ENCODE measurements at regions not wholly inside any gene's neighbourhood (a gene's known extent, or its start where the extent isn't known, plus 50 kb on each side); places are given as distances from the start of the nearest gene placed in this dataset.

DNA sequence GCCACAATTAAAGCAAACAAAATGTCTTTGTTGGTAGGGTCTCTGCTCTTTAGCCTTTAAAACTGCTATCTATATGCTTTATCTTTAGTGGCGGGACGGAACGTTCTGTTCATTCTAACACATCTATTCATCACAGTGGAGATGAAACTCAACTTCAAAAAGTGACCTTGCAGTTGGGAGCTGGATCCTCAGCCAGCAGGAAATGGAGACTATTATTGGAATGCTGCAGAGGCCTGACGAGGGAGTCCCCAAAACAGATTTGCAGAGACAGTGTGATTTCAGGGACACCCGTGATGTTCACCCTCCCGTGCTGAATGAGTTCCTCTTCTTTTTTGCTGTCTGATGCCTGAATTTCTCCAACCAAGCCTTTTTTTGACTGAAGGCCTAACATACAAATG lies 306.0 kb upstream of the SHH start:
- DNase-seq: no peak

DNA sequence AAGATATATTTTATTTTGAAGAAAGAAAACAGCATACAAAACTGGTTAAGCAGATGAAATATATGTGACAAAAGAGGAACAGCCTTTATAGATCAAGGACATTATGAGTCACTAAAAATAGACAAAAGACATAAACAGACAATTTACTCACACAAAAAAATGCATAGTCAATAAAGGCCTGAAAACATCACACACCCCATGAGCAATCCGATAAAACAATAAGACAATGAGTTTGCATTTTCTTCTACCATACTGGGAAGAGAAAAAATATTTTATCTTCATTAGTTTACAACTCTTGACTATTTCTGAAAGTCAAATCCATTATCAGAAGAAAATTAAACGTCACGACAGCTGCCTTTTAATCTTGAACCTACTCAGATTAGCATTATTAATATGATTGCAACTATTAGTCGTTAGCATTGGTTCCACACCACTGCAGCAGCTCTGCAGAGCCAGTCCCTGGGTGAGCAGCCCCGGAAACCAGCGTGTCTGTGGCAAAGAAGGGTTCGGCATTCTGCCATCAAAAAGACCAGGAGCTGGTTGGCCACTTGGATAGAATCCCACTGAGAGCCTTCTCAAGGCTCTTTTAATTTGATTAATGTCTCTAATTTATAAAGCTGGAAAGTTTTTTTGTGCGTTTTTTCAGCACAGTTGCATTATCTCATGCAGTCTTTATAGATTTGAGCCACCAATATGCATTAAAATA lies 305.4 kb upstream of the SHH start:
- DNase-seq: no peak

DNA sequence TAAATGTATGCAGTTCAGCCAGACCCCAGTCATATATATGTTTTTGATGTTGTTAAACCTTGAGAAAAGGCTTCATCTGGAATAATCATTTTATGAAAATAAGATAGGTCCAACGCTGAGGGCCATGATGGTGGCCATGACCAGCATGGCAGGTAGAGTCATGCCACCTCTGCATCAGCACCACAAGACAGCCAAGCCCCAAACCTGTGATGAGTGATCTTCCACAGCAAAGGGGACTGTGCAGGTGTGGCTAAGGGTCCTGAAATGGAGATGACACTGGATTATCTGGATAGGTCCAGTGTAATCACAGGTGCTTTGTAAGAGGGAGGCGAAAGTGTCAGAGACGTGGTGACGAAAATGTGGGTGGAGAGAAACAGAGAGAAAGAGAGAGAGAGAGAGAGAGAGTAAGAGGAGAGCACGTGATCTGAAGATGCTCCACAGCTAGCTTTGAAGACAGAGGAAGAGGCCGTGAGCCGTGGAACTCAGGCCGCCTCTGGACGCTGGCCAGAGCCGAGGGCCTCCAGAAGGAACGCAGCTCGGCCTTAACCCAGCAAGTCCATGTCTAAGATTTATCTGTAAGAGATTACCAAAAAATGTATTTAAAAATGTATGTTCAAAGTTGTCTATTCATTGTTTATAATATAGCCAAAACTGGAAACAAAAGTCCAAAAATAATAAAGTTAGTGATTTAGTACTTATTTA lies 304.4 kb upstream of the SHH start:
- no peak for DNase-seq

DNA sequence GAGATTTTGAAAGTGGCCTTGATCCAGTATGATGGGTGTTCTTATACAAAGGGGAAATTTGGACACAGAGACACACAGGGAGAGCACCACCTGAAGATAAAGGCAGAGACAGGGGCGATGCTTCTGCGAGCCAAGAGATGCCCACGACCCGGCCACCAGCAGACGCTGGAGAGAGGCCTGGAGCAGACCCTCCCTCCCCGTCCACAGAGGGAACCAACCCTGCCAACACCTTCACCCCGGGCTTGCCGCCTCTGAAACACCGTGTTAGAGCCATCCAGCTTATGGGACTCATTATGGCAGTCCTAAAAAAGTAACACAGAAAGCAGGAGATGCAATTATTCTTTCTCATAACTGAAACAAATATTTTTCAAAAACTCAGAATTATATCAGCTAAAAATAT lies 303.3 kb upstream of the SHH start:
- no peak for DNase-seq

DNA sequence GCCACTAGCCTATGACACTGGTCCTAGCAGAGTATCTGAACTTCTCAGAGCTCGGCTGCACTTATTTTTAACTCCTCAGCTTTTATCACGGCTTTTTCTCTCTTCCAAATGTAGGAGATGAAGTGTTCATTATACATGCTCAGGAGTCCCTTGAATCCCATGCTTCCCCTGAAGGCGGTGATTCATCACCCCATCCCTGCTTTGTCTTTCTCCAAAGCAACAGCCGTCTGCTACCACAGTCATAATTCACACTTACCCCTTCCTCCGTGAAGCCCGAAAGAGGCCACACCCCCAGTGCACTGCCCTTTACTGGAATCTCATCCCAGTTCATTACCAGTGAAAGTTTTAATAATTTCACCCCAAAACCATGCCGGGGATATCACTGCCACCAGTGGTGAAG lies 301.5 kb upstream of the SHH start:
- no peak for DNase-seq

DNA sequence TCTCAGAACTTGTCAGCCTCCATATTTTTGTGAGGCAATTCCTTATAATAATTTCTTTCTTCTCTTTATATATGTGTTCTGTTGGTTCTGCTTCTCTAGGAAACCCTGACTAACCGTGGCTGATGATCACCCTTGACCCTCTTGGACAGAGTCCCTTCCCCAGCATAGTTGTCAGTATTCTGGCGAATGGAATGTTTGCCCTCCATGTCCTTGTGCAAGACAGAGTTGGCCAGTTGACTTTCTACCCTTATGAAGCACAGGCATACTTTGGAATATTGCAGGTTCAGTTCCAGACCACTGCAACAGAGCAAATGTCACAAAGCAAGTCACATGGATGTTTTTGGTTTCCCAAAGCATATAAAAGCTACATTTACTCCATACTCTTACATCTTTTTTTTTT lies 297.7 kb upstream of the SHH start:
- DNase-seq: no peak

DNA sequence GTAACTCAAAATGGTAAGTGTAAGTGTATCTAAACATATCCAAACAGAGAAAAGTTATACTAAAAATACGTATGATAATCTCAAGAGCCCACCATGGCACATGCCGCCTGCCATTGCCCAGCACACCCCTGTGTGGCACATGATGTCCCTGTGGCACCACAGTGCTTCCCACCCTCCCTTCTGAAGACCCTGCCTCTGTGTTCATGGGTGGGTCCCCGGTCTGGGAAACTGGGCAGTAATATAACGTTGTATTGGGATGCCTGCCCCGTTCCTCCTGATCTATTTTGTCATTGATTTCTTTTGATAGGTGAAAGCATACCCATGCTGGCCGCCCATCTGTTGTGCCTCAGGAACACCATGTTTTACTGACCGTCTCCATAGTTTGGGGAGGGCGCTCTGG lies 296.8 kb upstream of the SHH start:
- no peak for DNase-seq

DNA sequence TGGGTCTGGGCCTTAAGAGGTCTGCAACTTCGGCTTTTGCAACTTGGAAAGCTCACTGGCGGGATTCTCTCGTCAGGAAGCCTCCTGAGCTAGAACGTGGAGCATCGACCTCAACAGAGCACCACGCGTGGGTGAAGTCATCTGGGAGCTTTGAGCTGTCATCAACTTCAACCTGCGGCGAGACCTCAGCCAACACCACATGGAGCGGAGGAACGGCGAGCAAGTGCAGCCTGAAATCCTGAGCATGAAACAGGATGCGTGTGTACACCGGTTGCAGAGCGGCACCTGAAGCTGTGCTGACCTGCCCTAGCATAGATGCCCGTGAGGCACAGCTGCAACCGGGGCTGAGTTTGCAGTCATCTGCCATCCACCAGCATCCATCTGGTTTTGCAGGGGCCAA lies 295.7 kb upstream of the SHH start:
- no peak for DNase-seq

DNA sequence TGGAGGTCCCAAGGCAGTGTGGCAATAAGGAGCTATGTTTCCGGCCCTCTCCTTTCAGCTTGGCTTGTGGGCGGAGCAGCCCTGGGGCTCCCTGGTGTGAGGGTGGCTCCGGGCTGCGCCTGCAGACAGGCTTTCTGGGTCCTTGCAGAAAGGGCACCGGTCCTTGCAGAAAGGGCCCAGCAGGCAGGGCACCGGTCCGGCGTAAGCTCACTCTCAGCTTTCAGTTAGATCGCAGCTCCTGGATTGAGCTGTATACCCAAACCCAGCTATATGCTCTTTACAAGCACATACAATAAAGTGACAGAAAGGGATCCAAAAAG lies 293.8 kb upstream of the SHH start:
- DNase-seq: no peak

DNA sequence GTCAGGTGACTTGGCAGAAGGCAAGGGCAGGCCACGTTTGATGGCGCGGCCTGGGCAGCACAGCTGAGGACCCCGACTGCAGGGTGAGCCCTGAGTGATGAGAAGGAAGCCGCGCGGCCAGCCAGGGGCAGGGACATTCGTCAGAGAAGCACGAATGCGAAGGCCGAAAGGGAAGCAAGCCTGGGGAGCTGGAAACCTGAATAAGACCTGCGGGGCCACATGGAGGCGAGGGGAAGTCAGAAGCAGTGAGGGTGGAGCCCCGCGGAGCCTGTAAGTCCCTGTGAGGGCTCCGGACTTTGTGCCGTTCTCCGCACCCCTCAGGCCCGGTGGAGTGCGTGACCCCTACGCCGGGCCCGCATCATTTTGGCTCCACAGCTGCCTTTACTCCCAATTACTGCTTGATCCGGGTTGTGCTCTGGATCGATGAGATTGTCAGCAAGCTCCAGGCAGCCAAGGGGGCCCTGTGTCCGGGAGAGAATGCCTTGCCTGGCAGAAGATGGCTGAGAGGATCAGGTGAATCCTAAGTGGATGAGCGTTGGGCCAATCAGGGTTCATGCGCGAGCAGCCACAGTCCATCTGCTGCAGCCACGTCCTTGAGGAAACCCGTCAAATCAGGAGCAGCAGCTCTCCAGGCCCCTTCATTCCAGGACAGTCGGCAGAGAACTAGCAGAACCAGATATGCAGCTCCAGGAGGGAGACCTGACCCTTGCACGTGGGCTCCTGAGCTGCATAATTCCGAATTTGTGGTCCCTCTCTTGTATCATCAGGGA lies 293.3 kb upstream of the SHH start:
- no peak for DNase-seq

DNA sequence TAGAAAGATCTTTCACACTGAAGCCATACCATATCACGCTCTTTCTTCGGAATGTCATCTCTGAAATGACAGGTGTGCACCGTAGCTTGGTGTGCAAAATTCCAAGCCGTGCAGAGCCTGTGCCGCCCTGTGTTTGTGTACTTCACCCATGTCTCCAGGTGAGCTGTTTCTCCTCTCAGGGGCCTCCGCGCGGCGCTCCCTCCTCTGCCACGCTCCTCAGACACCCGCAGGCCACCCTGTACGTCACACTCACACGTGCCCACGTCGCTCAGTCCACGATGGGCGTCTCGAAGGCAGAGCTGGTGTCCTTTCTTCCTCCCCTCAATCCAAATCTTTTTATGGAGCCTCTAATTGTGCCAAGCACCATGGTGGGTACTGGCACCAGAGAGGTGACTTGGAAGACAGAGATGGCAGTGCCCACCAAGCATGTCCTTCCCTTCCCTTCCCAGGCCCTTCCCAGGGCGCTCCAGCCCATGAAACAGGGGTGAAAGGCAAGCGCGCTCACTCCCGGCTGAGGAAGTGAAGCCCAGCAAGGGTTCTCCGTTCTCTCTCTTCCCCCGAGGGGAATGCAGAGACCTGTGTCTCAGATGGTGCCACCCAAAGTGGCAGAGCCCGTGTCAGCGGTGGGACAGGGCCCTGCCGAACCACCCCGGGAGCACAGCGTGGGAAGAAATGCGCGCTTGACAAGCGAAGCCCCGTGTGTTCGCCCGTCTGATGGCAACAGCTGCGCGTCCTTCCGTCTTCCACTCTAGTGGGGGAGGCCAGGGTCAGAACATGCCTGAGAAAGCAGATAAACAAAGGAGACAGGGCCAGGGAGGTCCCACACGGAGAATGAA lies 292.5 kb upstream of the SHH start:
- DNase-seq: no peak

DNA sequence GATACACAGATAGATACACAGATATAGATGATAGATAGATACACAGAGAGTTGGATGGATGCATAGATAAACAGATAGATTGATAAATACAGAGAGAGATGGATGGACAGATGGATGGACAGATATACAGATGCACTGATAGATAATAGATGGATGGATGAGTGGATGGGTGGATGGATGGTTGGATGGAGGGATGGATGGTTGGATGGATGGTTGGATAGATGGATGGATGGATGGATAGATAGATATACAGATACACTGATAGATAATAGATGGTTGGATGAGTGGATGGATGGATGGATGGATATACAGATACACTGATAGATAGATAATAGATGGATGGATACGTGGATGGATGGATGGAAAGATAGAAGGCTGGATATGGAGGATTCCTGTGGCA lies 290.0 kb upstream of the SHH start:
- no peak for DNase-seq

DNA sequence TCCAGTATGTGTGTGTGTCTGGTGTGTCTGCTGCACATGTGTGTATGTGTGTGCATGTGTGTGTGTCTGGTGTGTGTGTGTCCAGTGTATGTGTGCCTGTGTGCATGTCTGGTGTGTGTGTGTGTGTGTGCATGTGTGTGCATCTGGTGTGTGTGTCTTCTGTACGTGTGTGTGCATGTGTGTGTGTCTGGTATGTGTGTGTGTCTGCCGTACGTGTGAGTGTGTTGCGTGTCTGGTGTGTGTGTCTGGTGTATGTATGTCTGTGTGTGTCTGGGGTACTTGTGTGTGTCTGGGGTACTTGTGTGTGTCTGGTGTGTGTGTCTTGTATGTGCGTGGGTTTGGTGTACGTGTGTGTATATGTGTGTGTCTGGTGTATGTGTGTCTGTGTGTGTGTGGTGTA lies 289.1 kb upstream of the SHH start:
- DNase-seq: no peak

DNA sequence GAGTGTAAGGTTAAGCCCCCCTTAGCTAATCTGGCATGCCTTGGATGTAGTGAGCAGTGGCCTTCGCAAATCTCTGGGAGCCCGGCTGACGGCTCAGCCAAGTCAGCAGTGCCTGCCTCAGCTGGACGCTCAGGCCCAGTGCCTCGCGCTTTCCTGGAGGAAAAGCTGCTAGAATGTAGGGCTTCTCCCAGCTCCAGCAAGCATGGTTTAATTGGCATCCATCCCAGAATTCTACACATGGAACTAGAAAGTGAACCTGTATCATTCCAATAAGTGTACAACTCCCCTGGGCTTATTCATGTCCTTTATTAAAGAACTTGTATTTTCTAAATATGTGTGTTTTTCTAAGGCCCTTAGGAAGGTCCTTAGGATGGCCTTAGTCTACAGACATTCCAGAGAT lies 287.8 kb upstream of the SHH start:
- no peak for DNase-seq

DNA sequence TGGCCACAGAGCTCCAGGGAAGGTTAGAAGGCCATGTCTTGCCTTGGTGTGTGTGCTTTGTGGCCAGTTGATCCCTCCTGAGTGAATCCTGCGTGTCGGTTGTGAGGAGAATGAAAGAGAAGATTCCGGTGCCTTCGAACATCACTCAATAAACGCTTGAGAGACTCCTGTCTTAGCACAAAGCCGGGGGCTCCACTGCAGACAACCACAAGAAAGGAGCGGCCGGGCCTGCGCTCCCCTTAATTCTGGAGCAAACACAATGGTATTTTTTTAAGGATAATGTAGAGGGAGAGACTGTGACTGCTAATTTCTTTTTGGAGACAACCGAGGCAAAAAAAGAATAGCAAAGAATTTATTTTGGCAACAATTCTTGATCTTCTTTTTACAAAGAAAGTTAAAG lies 286.8 kb upstream of the SHH start:
- no peak for DNase-seq

DNA sequence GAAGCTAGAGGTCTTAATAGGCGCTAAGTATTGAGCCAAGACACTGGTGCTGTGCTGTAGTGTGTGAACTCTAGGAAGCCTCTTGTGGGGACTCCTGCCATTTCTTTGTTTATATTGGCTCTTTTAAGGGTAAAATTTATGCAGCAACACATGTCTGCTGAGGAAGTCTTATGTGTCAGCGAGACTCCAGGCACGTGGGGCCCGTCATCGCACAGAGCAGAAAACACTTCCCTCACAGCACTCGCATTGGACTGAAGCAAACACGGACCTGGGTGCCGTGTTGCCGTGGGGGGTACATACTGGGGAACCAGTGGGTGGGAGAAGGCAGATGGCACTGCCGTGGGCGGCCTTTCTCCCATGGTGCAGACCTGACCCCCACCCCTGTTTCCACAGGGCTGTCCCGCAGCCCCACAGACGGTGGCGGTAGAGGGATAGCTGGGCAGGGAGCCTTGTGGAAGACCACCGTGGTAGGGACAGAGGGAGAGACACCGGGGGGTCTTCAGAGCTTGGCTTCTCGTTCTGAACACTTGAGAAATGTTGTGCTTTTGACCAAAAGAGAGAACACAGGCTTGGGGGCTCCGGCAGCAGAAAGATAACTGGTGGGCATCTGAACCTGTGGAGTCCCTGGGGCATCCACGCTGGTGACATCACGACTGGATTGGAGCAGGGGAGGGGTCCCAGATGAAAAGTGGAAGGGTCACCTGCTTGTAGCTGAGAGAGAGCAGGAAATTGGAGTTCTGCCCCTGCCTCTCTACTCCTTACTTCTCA lies 284.7 kb upstream of the SHH start:
- DNase-seq: no peak

DNA sequence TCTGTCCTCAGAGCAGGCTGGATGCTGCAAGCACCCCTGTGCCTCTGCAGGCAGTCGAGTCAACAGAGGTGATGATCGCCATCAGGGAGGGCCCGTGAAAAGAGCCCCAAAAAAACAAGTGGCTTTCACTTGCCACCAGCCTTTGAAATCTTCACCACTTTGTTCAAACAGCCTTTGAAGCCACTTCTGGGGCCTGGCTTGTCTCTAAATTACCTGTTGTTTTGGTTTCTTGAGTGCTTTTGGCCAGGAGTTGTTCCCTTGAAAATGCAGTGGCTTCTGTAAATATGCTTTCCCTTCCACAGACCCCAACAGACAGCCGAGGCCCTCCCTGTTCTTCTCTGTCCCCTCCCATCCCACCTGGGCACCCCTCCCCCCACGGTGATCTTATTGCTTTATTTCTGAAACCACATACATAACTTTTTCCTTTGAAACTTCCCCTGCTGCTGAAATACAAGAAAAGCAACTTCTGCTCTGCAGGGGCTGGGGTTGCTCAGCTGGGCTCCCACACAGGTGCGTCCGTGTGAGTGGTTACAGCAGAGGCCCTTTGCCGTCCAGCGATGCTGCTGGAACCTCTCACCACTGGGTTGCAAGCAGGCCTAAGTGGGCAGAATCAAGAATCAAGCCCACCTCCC lies 283.8 kb upstream of the SHH start:
- DNase-seq: no peak

DNA sequence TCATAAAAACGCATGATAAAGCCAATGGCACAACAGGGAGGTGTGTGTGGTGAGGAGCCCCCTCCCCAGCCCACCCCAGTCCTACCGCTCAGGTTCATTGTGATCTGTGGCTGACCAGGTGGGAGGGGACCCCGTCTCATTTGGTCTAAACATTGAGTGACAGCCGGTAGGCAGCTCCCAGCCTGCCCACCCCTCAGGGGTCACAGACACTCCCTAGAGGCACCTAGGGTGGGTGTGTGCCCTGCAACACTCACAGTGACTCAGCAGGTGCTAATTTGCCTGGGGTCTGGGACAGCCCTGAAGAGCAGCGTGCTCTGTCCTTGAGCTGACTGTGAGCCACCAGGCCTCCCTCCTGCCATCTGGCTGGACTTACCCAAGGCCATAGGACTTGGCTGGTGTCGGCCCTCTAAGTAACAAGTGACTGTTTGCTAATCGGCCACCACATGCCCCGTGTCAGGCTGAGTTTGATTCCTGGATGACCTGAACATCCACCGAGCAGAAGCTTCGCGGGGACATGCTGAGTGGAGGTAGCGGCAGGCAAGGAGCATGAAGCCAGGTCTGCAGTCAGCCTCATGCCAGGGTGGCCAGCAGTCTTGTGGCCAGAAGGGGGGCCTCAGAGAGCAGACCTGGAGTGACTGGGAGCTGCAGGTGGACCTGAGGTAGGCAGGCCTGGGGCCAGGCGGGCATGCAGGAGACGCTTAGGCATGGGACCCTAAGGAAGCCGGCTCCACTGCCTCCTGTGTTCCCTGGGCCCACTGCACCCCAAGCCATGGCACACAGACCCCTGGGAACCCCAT lies 282.3 kb upstream of the SHH start:
- DNase-seq: no peak

DNA sequence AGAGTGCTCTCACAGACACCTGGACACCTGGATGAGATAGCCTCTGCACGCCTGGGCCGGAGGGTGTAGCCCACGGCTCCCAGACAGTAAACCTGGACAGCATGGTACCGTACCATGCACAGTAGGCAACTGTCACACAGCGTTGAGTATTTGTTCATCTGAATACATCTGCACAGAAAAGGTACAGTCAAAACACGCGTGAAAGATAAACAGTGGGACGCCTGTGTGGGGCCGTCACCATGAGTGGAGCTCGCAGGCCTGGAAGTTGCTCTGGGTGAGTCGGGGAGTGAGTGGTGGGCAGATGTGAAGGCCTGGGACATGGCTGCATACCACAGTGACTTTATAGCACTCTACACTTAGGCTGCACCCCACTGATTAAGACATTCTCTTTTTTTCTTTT lies 280.0 kb upstream of the SHH start:
- DNase-seq: no peak

DNA sequence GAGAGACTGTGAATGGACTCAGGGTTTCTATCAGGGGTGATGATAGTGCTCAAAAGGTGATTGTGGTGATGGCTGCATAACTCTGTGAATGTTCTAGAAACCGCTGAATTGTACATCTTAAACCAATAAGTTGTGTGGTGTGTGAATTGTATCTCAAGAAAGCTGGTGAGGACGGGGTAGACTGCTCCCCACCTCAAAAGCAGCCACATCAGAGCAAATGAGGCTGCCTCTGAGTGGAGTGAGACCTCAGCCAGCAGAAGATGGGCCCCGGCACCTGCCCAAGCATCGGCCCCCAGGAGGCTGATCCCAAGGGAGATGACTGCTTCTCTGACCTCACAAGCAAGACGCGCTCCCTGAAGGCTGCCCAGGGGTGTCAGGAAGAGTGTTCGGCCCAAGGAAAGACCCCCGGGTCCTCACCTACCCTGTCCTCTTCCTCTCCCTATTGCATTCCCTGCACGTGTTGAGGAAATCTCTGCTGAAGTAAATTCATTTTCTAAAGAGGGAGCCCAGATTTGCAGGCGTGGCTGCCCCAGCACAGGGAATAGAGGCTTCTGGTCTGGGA lies 279.3 kb upstream of the SHH start:
- no peak for DNase-seq

DNA sequence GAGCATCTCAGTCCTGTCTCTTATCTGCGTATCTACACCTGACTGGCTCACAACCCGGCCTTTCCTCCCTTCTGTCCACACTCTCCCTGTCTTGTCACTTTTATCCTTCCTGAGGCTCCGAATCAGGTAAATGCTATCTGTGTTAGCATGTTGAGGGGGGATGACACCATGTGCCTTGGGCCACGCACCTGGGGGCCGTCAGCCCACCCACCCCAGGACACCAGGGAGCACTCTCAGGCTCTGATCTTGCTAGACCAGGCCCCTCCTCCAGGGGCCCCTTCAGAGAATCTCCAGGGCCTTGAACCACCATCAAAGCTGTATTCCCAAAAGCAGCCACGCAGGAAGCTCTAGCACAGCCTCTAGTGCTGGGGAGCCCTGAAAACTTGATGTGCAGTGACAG lies 278.7 kb upstream of the SHH start:
- no peak for DNase-seq

Data from CD4-positive, alpha-beta T cell treated with Interleukin-1 beta for 1 hour (primary cell).